ENCODE measurements at regions not wholly inside any gene's neighbourhood (a gene's known extent, or its start where the extent isn't known, plus 50 kb on each side); places are given as distances from the start of the nearest gene placed in this dataset.

DNA sequence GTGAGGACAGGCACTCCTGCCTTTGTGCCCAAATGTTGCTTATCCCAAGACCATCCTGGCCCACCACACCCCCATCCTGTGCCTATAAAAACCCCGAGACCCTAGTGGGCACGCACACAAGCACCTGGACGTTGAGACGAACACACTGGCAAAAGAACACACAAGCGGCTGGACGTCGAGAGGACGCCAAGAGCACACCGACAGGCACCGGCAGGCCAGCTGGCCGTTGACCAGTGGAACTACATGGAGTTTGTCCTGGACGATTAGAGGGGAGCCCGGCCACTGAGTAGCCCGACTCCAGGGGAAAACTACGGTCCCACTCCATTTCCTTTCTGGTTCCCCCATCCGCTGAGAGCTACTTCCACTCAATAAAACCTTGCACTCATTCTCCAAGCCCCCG is 301.7 kb downstream of the PCDH10 start:
- 87% methylated on average over 17 of the region's 17 CpGs for WGBS
- no peaks in the 10 kb centered on the region for H3K4me1 ChIP-seq (ENCODE audit: control insufficient read depth in 4 of 4, insufficient read depth in 4 of 4, low read length in 3 of 4)
- no peak overlapping the region for H3K9ac ChIP-seq (ENCODE audit: low read depth in 1 of 2, low read length in 2 of 2)
- H3K4me3 ChIP-seq (ENCODE audit: low read depth in 1 of 3, low read length in 3 of 3): no peak overlapping the region
- no peak overlapping the region for H3K27ac ChIP-seq (ENCODE audit: low read depth in 1 of 2, low read length in 2 of 2)
- no peak for TF ChIP-seq RXRA (IDR thresholded peaks at IDR 0.05)
- no peak for TF ChIP-seq RAD21 (IDR thresholded peaks at IDR 0.05)
- H3K36me3 ChIP-seq (ENCODE audit: control insufficient read depth in 4 of 4, insufficient read depth in 3 of 4, low read depth in 1 of 4, low read length in 3 of 4): no peaks in the 10 kb centered on the region
- H3K27me3 ChIP-seq (ENCODE audit: control insufficient read depth in 4 of 4, insufficient read depth in 4 of 4, low read length in 3 of 4): no peaks in the 10 kb centered on the region
- no peak for DNase-seq (ENCODE audit: low spot score)
- no peaks in the 10 kb centered on the region for H3K9me3 ChIP-seq (ENCODE audit: control insufficient read depth in 4 of 4, low read length in 3 of 4)

DNA sequence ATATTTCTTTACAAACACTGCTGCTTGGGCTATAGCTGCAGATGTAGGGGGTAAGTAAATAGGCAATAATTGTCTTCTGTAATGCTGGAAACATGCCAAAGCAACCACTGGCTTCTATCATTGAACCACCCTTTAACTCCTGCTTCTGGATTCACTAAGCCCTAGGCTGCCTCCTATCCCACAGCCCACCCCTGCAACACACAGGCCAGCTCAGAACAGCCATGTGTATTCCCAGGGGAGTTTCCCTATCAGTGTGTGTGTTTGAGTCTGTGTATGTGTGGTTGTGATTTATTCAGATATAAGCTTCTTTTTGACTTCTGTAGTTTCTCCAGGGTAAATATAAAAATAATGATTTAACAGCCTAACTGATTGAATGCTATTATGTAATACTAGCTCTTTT is 291.3 kb downstream of the PCDH10 start:
- H3K27me3 ChIP-seq (ENCODE audit: control insufficient read depth in 4 of 4, insufficient read depth in 4 of 4, low read length in 3 of 4): no peaks in the 10 kb centered on the region
- H3K27ac ChIP-seq (ENCODE audit: low read depth in 1 of 2, low read length in 2 of 2): no peak overlapping the region
- H3K4me1 ChIP-seq (ENCODE audit: control insufficient read depth in 4 of 4, insufficient read depth in 4 of 4, low read length in 3 of 4): no peaks in the 10 kb centered on the region
- H3K9ac ChIP-seq (ENCODE audit: low read depth in 1 of 2, low read length in 2 of 2): no peak overlapping the region
- no peaks in the 10 kb centered on the region for H3K9me3 ChIP-seq (ENCODE audit: control insufficient read depth in 4 of 4, low read length in 3 of 4)
- H3K36me3 ChIP-seq (ENCODE audit: control insufficient read depth in 4 of 4, insufficient read depth in 3 of 4, low read depth in 1 of 4, low read length in 3 of 4): no peaks in the 10 kb centered on the region
- TF ChIP-seq GABPA (IDR thresholded peaks at IDR 0.05 in 1 of 2, conservative IDR thresholded peaks at IDR 0.05 in 1 of 2) (no peak), JUND (IDR thresholded peaks at IDR 0.05) (no peak), RAD21 (IDR thresholded peaks at IDR 0.05) (no peak), NR2F2 (IDR thresholded peaks at IDR 0.05) (no peak), TAF1 (conservative IDR thresholded peaks at IDR 0.05) (no peak), FOXA1 (IDR thresholded peaks at IDR 0.05) (no peak), YY1 (IDR thresholded peaks at IDR 0.05) (no peak), HNF4A (conservative IDR thresholded peaks at IDR 0.05) (no peak), SP1 (IDR thresholded peaks at IDR 0.05) (no peak), EGR1 (IDR thresholded peaks at IDR 0.05; ENCODE audit: low read depth in 2 of 2) (no peak), HNF4G (IDR thresholded peaks at IDR 0.05) (no peak), RXRA (IDR thresholded peaks at IDR 0.05) (no peak)
- TF ChIP-seq, protein P1, sequence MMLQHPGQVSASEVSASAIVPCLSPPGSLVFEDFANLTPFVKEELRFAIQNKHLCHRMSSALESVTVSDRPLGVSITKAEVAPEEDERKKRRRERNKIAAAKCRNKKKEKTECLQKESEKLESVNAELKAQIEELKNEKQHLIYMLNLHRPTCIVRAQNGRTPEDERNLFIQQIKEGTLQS (IDR thresholded peaks at IDR 0.05): no peak
- TF ChIP-seq, protein P2, sequence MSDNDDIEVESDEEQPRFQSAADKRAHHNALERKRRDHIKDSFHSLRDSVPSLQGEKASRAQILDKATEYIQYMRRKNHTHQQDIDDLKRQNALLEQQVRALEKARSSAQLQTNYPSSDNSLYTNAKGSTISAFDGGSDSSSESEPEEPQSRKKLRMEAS (IDR thresholded peaks at IDR 0.05): no peak
- TF ChIP-seq, protein P3, sequence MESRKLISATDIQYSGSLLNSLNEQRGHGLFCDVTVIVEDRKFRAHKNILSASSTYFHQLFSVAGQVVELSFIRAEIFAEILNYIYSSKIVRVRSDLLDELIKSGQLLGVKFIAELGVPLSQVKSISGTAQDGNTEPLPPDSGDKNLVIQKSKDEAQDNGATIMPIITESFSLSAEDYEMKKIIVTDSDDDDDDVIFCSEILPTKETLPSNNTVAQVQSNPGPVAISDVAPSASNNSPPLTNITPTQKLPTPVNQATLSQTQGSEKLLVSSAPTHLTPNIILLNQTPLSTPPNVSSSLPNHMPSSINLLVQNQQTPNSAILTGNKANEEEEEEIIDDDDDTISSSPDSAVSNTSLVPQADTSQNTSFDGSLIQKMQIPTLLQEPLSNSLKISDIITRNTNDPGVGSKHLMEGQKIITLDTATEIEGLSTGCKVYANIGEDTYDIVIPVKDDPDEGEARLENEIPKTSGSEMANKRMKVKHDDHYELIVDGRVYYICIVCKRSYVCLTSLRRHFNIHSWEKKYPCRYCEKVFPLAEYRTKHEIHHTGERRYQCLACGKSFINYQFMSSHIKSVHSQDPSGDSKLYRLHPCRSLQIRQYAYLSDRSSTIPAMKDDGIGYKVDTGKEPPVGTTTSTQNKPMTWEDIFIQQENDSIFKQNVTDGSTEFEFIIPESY (IDR thresholded peaks at IDR 0.05): no peak
- TF ChIP-seq, protein P4, sequence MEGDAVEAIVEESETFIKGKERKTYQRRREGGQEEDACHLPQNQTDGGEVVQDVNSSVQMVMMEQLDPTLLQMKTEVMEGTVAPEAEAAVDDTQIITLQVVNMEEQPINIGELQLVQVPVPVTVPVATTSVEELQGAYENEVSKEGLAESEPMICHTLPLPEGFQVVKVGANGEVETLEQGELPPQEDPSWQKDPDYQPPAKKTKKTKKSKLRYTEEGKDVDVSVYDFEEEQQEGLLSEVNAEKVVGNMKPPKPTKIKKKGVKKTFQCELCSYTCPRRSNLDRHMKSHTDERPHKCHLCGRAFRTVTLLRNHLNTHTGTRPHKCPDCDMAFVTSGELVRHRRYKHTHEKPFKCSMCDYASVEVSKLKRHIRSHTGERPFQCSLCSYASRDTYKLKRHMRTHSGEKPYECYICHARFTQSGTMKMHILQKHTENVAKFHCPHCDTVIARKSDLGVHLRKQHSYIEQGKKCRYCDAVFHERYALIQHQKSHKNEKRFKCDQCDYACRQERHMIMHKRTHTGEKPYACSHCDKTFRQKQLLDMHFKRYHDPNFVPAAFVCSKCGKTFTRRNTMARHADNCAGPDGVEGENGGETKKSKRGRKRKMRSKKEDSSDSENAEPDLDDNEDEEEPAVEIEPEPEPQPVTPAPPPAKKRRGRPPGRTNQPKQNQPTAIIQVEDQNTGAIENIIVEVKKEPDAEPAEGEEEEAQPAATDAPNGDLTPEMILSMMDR (IDR thresholded peaks at IDR 0.05; ENCODE audit: low read depth, low read length, missing input control): no peak
- TF ChIP-seq, protein P5, sequence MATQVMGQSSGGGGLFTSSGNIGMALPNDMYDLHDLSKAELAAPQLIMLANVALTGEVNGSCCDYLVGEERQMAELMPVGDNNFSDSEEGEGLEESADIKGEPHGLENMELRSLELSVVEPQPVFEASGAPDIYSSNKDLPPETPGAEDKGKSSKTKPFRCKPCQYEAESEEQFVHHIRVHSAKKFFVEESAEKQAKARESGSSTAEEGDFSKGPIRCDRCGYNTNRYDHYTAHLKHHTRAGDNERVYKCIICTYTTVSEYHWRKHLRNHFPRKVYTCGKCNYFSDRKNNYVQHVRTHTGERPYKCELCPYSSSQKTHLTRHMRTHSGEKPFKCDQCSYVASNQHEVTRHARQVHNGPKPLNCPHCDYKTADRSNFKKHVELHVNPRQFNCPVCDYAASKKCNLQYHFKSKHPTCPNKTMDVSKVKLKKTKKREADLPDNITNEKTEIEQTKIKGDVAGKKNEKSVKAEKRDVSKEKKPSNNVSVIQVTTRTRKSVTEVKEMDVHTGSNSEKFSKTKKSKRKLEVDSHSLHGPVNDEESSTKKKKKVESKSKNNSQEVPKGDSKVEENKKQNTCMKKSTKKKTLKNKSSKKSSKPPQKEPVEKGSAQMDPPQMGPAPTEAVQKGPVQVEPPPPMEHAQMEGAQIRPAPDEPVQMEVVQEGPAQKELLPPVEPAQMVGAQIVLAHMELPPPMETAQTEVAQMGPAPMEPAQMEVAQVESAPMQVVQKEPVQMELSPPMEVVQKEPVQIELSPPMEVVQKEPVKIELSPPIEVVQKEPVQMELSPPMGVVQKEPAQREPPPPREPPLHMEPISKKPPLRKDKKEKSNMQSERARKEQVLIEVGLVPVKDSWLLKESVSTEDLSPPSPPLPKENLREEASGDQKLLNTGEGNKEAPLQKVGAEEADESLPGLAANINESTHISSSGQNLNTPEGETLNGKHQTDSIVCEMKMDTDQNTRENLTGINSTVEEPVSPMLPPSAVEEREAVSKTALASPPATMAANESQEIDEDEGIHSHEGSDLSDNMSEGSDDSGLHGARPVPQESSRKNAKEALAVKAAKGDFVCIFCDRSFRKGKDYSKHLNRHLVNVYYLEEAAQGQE (IDR thresholded peaks at IDR 0.05): no peak
- no peak for DNase-seq (ENCODE audit: low spot score)
- no peak overlapping the region for H3K4me3 ChIP-seq (ENCODE audit: low read depth in 1 of 3, low read length in 3 of 3)
